SK-MEL-5 (cell line): ENCODE measurements at regions not wholly inside any gene's neighbourhood (a gene's known extent, or its start where the extent isn't known, plus 50 kb on each side); places are given as distances from the start of the nearest gene placed in this dataset.
A peak's percentile ranks its signal among the peaks of the same experiment; 100 is the strongest.

ENCODE experiments used
- DNase-seq: peaks from one replicate; pipeline ENCODE4 v3.0.0-alpha.2; 2016; ENCODE audit warnings: low read depth, low spot score
- in situ Hi-C: cut with HindIII; loops from 2 replicates; pipeline ENCODE4 v1.10.0; 2016; ENCODE audit warnings: low sequenced_read_pairs, high pct_unique_total_duplicates, low pct_unique_long_range_greater_than_20kb

GRCh38 chr6:147106759-147107401, 97.3 kb upstream of the STXBP5 start:
- DNase-seq: peak; percentile 42
- in situ Hi-C loops: no loop called here

GRCh38 chr6:147108259-147108910, 95.8 kb upstream of the STXBP5 start:
- DNase-seq: no peak
- in situ Hi-C loops: no loop called here

GRCh38 chr6:147109707-147110106, 94.5 kb upstream of the STXBP5 start:
- DNase-seq: no peak
- in situ Hi-C loops: no loop called here

GRCh38 chr6:147116056-147116455, 88.2 kb upstream of the STXBP5 start:
- no peak for DNase-seq
- in situ Hi-C loops: no loop called here

- no peak for DNase-seq
- in situ Hi-C loops: no loop called here
These were observed 87.2 kb upstream of the STXBP5 start for GRCh38 chr6:147117011-147117410.

GRCh38 chr6:147117580-147117979, 86.6 kb upstream of the STXBP5 start:
- in situ Hi-C loops: no loop called here
- DNase-seq: peak; percentile 57

GRCh38 chr6:147119310-147119709, 84.9 kb upstream of the STXBP5 start:
- DNase-seq: no peak
- in situ Hi-C loops: no loop called here

- in situ Hi-C loops: no loop called here
- DNase-seq: no peak
These were observed 81.4 kb upstream of the STXBP5 start for GRCh38 chr6:147122823-147123222.

- in situ Hi-C loops: no loop called here
- peak; percentile 97 for DNase-seq
These were observed 77.6 kb upstream of the STXBP5 start for GRCh38 chr6:147126618-147127022.

- no peak for DNase-seq
- in situ Hi-C loops: no loop called here
These were observed 76.6 kb upstream of the STXBP5 start for GRCh38 chr6:147127587-147127986.

GRCh38 chr6:147128056-147128455, 76.2 kb upstream of the STXBP5 start:
- in situ Hi-C loops: no loop called here
- DNase-seq: no peak

GRCh38 chr6:147131532-147132128, 72.6 kb upstream of the STXBP5 start:
- in situ Hi-C loops: no loop called here
- peak; percentile 55 for DNase-seq

- in situ Hi-C loops: no loop called here
- DNase-seq: no peak
These were observed 71.3 kb upstream of the STXBP5 start for GRCh38 chr6:147132889-147133288.

GRCh38 chr6:147133669-147134068, 70.5 kb upstream of the STXBP5 start:
- in situ Hi-C loops: no loop called here
- DNase-seq: no peak

GRCh38 chr6:147135211-147135681, 69.0 kb upstream of the STXBP5 start:
- in situ Hi-C loops: no loop called here
- DNase-seq: peak; percentile 17

- in situ Hi-C loops: no loop called here
These were observed 68.2 kb upstream of the STXBP5 start for GRCh38 chr6:147136057-147136456.

GRCh38 chr6:147137986-147138385, 66.2 kb upstream of the STXBP5 start:
- in situ Hi-C loops: no loop called here
- no peak for DNase-seq

More at GRCh38 chr6:147136057-147136456, 68.2 kb upstream of the STXBP5 start:
- no peak for DNase-seq

GRCh38 chr6:147138835-147139234, 65.4 kb upstream of the STXBP5 start:
- in situ Hi-C loops: no loop called here
- DNase-seq: no peak
